ENCODE measurements at regions not wholly inside any gene's neighbourhood (a gene's known extent, or its start where the extent isn't known, plus 50 kb on each side); places are given as distances from the start of the nearest gene placed in this dataset.

GRCh38 chrX:94057385-94057784 is 383.4 kb downstream of the FAM133A start:
- Histone ChIP-seq H3K4me1 (no peaks in the 10 kb centered on the region), H3K27ac (no peak overlapping the region), H3K4me3 (no peak overlapping the region), H3K27me3 (replicated peaks in 1 of 7) (no peaks in the 10 kb centered on the region), H3K9me3 (no peaks in the 10 kb centered on the region), H3K36me3 (no peaks in the 10 kb centered on the region)
- DNase-seq: no peak
- WGBS, 5 donors: 52 to 79% (median 70%) methylated on average over 3 to 4 of the region's 4 CpGs
- no peak for TF ChIP-seq POLR2A (IDR thresholded peaks at IDR 0.05)
- TF ChIP-seq POLR2AphosphoS5 (IDR thresholded peaks at IDR 0.05): no peak
- TF ChIP-seq CTCF (IDR thresholded peaks at IDR 0.05 in 8 of 11, conservative IDR thresholded peaks at IDR 0.05 in 3 of 11): no peak
- intact Hi-C loops (cut with DNase I; ENCODE audit: low total_unique reads): loop anchor here (10.0 kb wide), 1 partner anchor 183 kb away; no protein-coding TSS in a partner anchor

GRCh38 chrX:94058728-94059382 is 384.8 kb downstream of the FAM133A start:
- DNase-seq: no peak
- TF ChIP-seq CTCF (IDR thresholded peaks at IDR 0.05 in 8 of 11, conservative IDR thresholded peaks at IDR 0.05 in 3 of 11): peak in 2 of 11 experiments; percentile 19 to 33
- no peak for TF ChIP-seq POLR2AphosphoS5 (IDR thresholded peaks at IDR 0.05)
- Histone ChIP-seq H3K27ac (no peak overlapping the region), H3K4me3 (no peak overlapping the region), H3K36me3 (no peaks in the 10 kb centered on the region), H3K9me3 (no peaks in the 10 kb centered on the region), H3K27me3 (replicated peaks in 1 of 7) (no peaks in the 10 kb centered on the region), H3K4me1 (no peaks in the 10 kb centered on the region)
- 31 to 44% (median 39%) methylated on average over 9 of the region's 9 CpGs for WGBS, 5 donors
- intact Hi-C loops (cut with DNase I; ENCODE audit: low total_unique reads): loop anchor here (10.0 kb wide), 1 partner anchor 184 kb away; no protein-coding TSS in a partner anchor

GRCh38 chrX:94065091-94065490 is 391.1 kb downstream of the FAM133A start:
- H3K27me3 ChIP-seq (replicated peaks in 1 of 7): no peaks in the 10 kb centered on the region
- no peak overlapping the region for H3K4me3 ChIP-seq
- intact Hi-C loops (cut with DNase I; ENCODE audit: low total_unique reads): no loop called here
- no peak for DNase-seq
- no peak overlapping the region for H3K27ac ChIP-seq
- no peaks in the 10 kb centered on the region for H3K36me3 ChIP-seq
- 64 to 73% (median 72%) methylated on average over 7 of the region's 7 CpGs for WGBS, 5 donors
- no peaks in the 10 kb centered on the region for H3K9me3 ChIP-seq
- H3K4me1 ChIP-seq: no peaks in the 10 kb centered on the region
- TF ChIP-seq POLR2A (IDR thresholded peaks at IDR 0.05): no peak
- no peak for TF ChIP-seq CTCF (IDR thresholded peaks at IDR 0.05 in 8 of 11, conservative IDR thresholded peaks at IDR 0.05 in 3 of 11)
- TF ChIP-seq POLR2AphosphoS5 (IDR thresholded peaks at IDR 0.05): no peak

GRCh38 chrX:94089149-94089548 is 415.1 kb downstream of the FAM133A start:
- TF ChIP-seq CTCF (IDR thresholded peaks at IDR 0.05 in 8 of 11, conservative IDR thresholded peaks at IDR 0.05 in 3 of 11) (no peak), POLR2AphosphoS5 (IDR thresholded peaks at IDR 0.05) (no peak), POLR2A (IDR thresholded peaks at IDR 0.05) (no peak)
- H3K36me3 ChIP-seq: no peaks in the 10 kb centered on the region
- no peak overlapping the region for H3K4me3 ChIP-seq
- H3K9me3 ChIP-seq: no peaks in the 10 kb centered on the region
- DNase-seq: no peak
- intact Hi-C loops (cut with DNase I; ENCODE audit: low total_unique reads): no loop called here
- no peaks in the 10 kb centered on the region for H3K4me1 ChIP-seq
- 60 to 78% (median 65%) methylated on average over 1 of the region's 1 CpG; no CpG with 5 or more reads in 1 of the 5 donors for WGBS, 5 donors
- no peaks in the 10 kb centered on the region for H3K27me3 ChIP-seq (replicated peaks in 1 of 7)
- H3K27ac ChIP-seq: no peak overlapping the region

All from spleen (tissue), 11 donors.